LNCAP (cell line): ENCODE measurements at regions not wholly inside any gene's neighbourhood (a gene's known extent, or its start where the extent isn't known, plus 50 kb on each side); places are given as distances from the start of the nearest gene placed in this dataset.

ENCODE experiments used
- CTCF ChIP-seq: fragments of 450-650 bp; IDR thresholded peaks from 2 replicates; pipeline ENCODE4 v1.5.1; 2017; ENCODE audit warnings: mild to moderate bottlenecking

GRCh38 chr9:115832031-115832430 lies 321.6 kb upstream of the PAPPA start:
- no peak for TF ChIP-seq CTCF

GRCh38 chr9:115837618-115838017 lies 316.0 kb upstream of the PAPPA start:
- no peak for TF ChIP-seq CTCF

GRCh38 chr9:115838417-115838816 lies 315.2 kb upstream of the PAPPA start:
- TF ChIP-seq CTCF, result no peak

- no peak for TF ChIP-seq CTCF
Observed at GRCh38 chr9:115845648-115846312, 307.8 kb upstream of the PAPPA start.

GRCh38 chr9:115847216-115847615 lies 306.4 kb upstream of the PAPPA start:
- no peak for TF ChIP-seq CTCF

- TF ChIP-seq CTCF, result no peak
Observed at GRCh38 chr9:115849679-115850412, 303.7 kb upstream of the PAPPA start.

- no peak for TF ChIP-seq CTCF
Observed at GRCh38 chr9:115850548-115851304, 302.9 kb upstream of the PAPPA start.
